Mesothelial cell of epicardium (in vitro differentiated cells): ENCODE measurements at regions not wholly inside any gene's neighbourhood (a gene's known extent, or its start where the extent isn't known, plus 50 kb on each side); places are given as distances from the start of the nearest gene placed in this dataset.

ENCODE experiments used
- DNase-seq, 2 experiments: peaks; one replicate each; pipeline ENCODE4 v3.0.0; 2021; ENCODE audit warnings: low spot score in 2 of 2; ENCODE audit not compliant: unreplicated experiment in 2 of 2
- H3K27ac Mint-ChIP-seq: 2 replicates; pipeline ENCODE4 v1.8.0; 2021; ENCODE audit warnings: mixed read lengths
- H3K27me3 Mint-ChIP-seq: 2 replicates; pipeline ENCODE4 v1.8.0; 2021; ENCODE audit warnings: low read depth, mixed read lengths
- H3K36me3 Mint-ChIP-seq: 2 replicates; pipeline ENCODE4 v1.8.0; 2021; ENCODE audit warnings: mixed read lengths
- H3K4me1 Mint-ChIP-seq: 2 replicates; pipeline ENCODE4 v1.8.0; 2021; ENCODE audit warnings: mixed read lengths
- H3K4me3 Mint-ChIP-seq: 2 replicates; pipeline ENCODE4 v1.8.0; 2021; ENCODE audit warnings: mild to moderate bottlenecking, moderate library complexity, mixed read lengths
- H3K9me3 Mint-ChIP-seq: 2 replicates; pipeline ENCODE4 v1.8.0; 2021; ENCODE audit warnings: mixed read lengths
- CTCF ChIP-seq: fragments of 200-600 bp; sonication (generic); IDR thresholded peaks from one replicate; pipeline ENCODE4 v1.5.0; 2021; ENCODE audit warnings: antibody characterized with exemption; ENCODE audit not compliant: unreplicated experiment

GRCh38 chr10:128930515-128930914, 536.5 kb upstream of the MGMT start:
- DNase-seq = no peak
- H3K36me3 Mint-ChIP-seq = no peaks in the 10 kb centered on the region
- no peak for TF ChIP-seq CTCF

GRCh38 chr10:128932071-128932820, 534.8 kb upstream of the MGMT start:
- H3K27ac Mint-ChIP-seq = no peak overlapping the region
- no peaks in the 10 kb centered on the region for H3K36me3 Mint-ChIP-seq
- no peak overlapping the region for H3K4me3 Mint-ChIP-seq
- peaks cover 10% of the 10 kb centered on the region for H3K4me1 Mint-ChIP-seq
- DNase-seq = no peak
- H3K27me3 Mint-ChIP-seq = peaks cover 23% of the 10 kb centered on the region
- TF ChIP-seq CTCF = no peak
- no peaks in the 10 kb centered on the region for H3K9me3 Mint-ChIP-seq

More at GRCh38 chr10:128930515-128930914, 536.5 kb upstream of the MGMT start:
- Mint-ChIP-seq H3K4me1 (peaks cover 10% of the 10 kb centered on the region), H3K4me3 (no peak overlapping the region), H3K27me3 (peaks cover 16% of the 10 kb centered on the region), H3K27ac (no peak overlapping the region), H3K9me3 (no peaks in the 10 kb centered on the region)

GRCh38 chr10:128934492-128934891, 532.5 kb upstream of the MGMT start:
- Mint-ChIP-seq H3K27ac (no peak overlapping the region), H3K9me3 (no peaks in the 10 kb centered on the region), H3K27me3 (peaks cover 22% of the 10 kb centered on the region), H3K4me3 (no peak overlapping the region), H3K36me3 (no peaks in the 10 kb centered on the region), H3K4me1 (peaks cover 14% of the 10 kb centered on the region)
- no peak for TF ChIP-seq CTCF
- no peak for DNase-seq

- no peak overlapping the region for H3K27ac Mint-ChIP-seq
- H3K4me1 Mint-ChIP-seq = peaks cover 10% of the 10 kb centered on the region
- no peaks in the 10 kb centered on the region for H3K36me3 Mint-ChIP-seq
- TF ChIP-seq CTCF = no peak
- peaks cover 18% of the 10 kb centered on the region for H3K27me3 Mint-ChIP-seq
- no peak overlapping the region for H3K4me3 Mint-ChIP-seq
- DNase-seq = no peak
- H3K9me3 Mint-ChIP-seq = no peaks in the 10 kb centered on the region
These were observed 530.6 kb upstream of the MGMT start for GRCh38 chr10:128936392-128936791.

GRCh38 chr10:128938558-128938957, 528.5 kb upstream of the MGMT start:
- no peak overlapping the region for H3K27ac Mint-ChIP-seq
- no peaks in the 10 kb centered on the region for H3K9me3 Mint-ChIP-seq

More at GRCh38 chr10:128938558-128938957, 528.5 kb upstream of the MGMT start:
- TF ChIP-seq CTCF = no peak
- Mint-ChIP-seq H3K4me1 (peaks cover 10% of the 10 kb centered on the region), H3K27me3 (peaks cover 10% of the 10 kb centered on the region), H3K4me3 (no peak overlapping the region), H3K36me3 (no peaks in the 10 kb centered on the region)
- DNase-seq = no peak
